Esophagus (tissue), 2 donors: ENCODE measurements at regions not wholly inside any gene's neighbourhood (a gene's known extent, or its start where the extent isn't known, plus 50 kb on each side); places are given as distances from the start of the nearest gene placed in this dataset.

Source experiments
- H3K27ac ChIP-seq, 2 donors: one replicate each; pipeline ENCODE4 v1.5.1; 2013; ENCODE audit warnings: low read depth in 2 of 2, mild to moderate bottlenecking in 2 of 2, inconsistent platforms in 1 of 2, low read length in 1 of 2, moderate library complexity in 1 of 2
- H3K27me3 ChIP-seq, 2 donors: one replicate each; pipeline ENCODE4 v1.6.1; 2013; ENCODE audit warnings: low read length in 2 of 2, control low read depth in 1 of 2, mild to moderate bottlenecking in 1 of 2; ENCODE audit not compliant: insufficient read depth in 2 of 2, control insufficient read depth in 1 of 2
- H3K36me3 ChIP-seq, 2 donors: one replicate each; pipeline ENCODE4 v1.6.1; 2013; ENCODE audit warnings: low read length in 1 of 2; ENCODE audit not compliant: control insufficient read depth in 2 of 2, insufficient read depth in 2 of 2
- H3K4me1 ChIP-seq, 2 donors: one replicate each; pipeline ENCODE4 v1.6.1; 2013; ENCODE audit warnings: low read length in 1 of 2; ENCODE audit not compliant: control insufficient read depth in 2 of 2, insufficient read depth in 2 of 2
- H3K4me3 ChIP-seq, 2 donors: one replicate each; pipeline ENCODE4 v1.5.1; 2013; ENCODE audit warnings: low read length in 2 of 2, mild to moderate bottlenecking in 2 of 2, low read depth in 1 of 2, moderate library complexity in 1 of 2
- H3K9me3 ChIP-seq, 2 donors: one replicate each; pipeline ENCODE4 v1.6.1; 2013; ENCODE audit warnings: mild to moderate bottlenecking in 2 of 2, low read depth in 1 of 2, low read length in 1 of 2, moderate library complexity in 1 of 2; ENCODE audit not compliant: control insufficient read depth in 2 of 2, insufficient read depth in 1 of 2
- WGBS, 2 donors: extraction: QIAGEN DNeasy Blood & Tissue Kit; methylation state at CpG; one replicate each; pipeline ENCODE4 v1.1.7; 2013; 5-methylcytosine and 5-hydroxymethylcytosine counted together
- donor health status: healthy with polysubstance abuse.
- donor health status: Bipolar disorder and iron deficiency.

GRCh38 chr6:164296411-164296810, 881.9 kb downstream of the QKI start:
- H3K27ac ChIP-seq = no peak overlapping the region
- 83 to 85% methylated on average over 4 of the region's 4 CpGs for WGBS, 2 donors
- no peaks in the 10 kb centered on the region for H3K4me1 ChIP-seq
- no peaks in the 10 kb centered on the region for H3K27me3 ChIP-seq
- no peaks in the 10 kb centered on the region for H3K36me3 ChIP-seq
- H3K4me3 ChIP-seq = no peak overlapping the region
- H3K9me3 ChIP-seq = peaks cover 0 to 3% of the 10 kb centered on the region in 2 donors

DNA sequence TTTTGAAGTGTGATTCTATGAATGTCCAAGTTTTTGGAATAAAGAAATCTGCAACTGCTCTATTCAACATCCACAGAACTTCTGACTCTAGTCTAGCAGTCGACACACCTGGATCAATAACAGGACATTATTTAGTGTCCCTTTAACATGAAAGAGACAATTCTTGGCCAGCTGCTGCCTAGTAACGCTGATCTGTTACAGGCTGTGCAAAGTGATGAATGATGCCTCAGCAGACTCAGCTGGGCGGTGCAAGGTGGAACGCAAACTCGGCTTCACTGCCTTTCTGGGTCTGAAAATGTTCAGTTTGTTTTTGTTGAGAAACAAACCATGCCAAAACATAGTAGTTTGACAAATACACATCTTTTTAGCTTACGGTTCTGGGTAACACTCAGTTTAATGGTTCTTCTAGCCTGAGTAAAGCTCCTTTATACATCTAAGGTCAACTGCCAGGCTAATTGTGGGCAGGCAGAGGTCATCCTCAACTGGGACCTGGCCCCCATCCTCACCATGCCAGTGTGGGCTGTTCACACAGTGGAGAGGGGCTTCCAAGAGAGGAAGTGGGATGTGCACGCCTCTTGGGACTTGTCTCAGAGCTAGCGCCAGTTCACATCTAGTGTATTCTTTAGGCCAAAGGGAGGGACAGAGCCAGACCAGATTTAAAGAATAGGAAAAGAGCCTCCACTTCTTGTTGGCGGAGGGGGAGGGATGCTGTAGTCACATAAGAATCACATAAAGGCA, 879.7 kb downstream of the QKI start:
- Histone ChIP-seq H3K4me1 (no peaks in the 10 kb centered on the region), H3K36me3 (no peaks in the 10 kb centered on the region), H3K4me3 (no peak overlapping the region), H3K27me3 (no peaks in the 10 kb centered on the region), H3K27ac (no peak overlapping the region), H3K9me3 (peaks cover 0 to 5% of the 10 kb centered on the region in 2 donors)
- WGBS, 2 donors = 54 to 62% methylated on average over 9 of the region's 9 CpGs

DNA sequence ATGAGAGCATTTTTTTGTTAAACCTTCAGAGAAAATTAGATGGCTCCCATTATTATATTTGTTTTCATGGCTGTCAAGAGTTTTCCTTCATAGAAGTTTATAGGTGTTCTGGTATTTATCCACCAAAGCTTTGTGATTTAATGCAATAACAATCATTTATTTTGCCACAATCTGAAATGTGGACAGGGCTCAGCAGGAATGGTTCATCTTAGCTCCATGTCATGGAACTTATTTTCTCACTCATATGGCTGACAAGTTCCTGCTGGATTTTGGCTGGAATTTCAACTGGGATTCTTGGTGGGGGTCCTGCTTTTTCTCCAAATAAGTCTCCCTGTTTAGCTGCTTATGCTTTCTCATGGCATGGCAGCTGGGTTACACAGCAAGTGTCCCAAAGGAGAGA, 876.7 kb downstream of the QKI start:
- Histone ChIP-seq H3K4me1 (no peaks in the 10 kb centered on the region), H3K4me3 (no peak overlapping the region), H3K9me3 (peaks cover 0 to 5% of the 10 kb centered on the region in 2 donors), H3K36me3 (no peaks in the 10 kb centered on the region), H3K27me3 (no peaks in the 10 kb centered on the region), H3K27ac (no peak overlapping the region)

DNA sequence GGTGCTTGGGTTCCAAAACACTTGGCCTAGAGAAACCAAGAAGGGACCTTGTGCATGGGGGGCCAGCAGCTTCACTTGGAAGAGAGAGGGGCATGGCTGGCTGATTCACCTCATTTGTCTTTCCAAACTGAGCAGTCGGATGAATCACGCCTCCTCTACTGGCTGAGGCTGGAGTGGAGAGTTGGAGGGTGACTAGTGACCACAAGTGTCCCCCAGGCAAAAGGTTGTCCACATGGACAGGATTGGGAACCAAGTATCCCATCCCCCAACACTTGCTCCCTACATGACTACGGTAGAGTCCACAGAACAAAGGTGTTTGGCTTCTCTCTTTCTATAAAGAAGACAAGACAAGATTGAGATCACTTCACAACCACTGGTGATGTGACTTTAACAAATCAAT, 875.6 kb downstream of the QKI start:
- Histone ChIP-seq H3K4me3 (no peak overlapping the region), H3K36me3 (no peaks in the 10 kb centered on the region), H3K27me3 (no peaks in the 10 kb centered on the region), H3K9me3 (peaks cover 0 to 5% of the 10 kb centered on the region in 2 donors), H3K4me1 (no peaks in the 10 kb centered on the region), H3K27ac (no peak overlapping the region)
- 83 to 87% methylated on average over 3 of the region's 3 CpGs for WGBS, 2 donors

- H3K27me3 ChIP-seq = no peaks in the 10 kb centered on the region
- H3K4me1 ChIP-seq = no peaks in the 10 kb centered on the region
- no peak overlapping the region for H3K4me3 ChIP-seq
- H3K27ac ChIP-seq = no peak overlapping the region
- H3K36me3 ChIP-seq = no peaks in the 10 kb centered on the region
- H3K9me3 ChIP-seq = peaks cover 0 to 2% of the 10 kb centered on the region in 2 donors
- 26 to 46% methylated on average over 3 of the region's 3 CpGs for WGBS, 2 donors
Measured at GRCh38 chr6:164286011-164286410, 871.5 kb downstream of the QKI start.

DNA sequence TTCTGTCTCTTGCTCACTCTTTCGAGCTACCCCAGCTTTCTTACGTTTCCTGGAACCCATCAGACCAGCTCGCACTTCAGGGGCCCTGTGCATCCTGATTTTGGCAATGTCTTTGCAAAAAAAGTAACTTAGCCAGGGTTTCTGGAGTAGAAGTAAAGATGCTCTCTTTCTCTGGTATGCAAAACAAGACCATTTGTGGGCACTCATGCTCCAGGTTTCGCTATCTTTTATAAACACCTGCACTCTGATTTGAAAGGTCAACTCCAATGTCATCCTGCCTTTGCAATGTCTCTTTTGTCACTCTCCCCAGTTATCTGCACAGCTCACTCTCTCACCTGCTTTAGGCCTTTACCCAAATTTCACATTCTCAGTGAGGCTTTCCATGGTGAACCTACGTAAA, 869.1 kb downstream of the QKI start:
- Histone ChIP-seq H3K4me3 (no peak overlapping the region), H3K9me3 (peaks cover 0 to 3% of the 10 kb centered on the region in 2 donors), H3K36me3 (no peaks in the 10 kb centered on the region), H3K27ac (no peak overlapping the region), H3K27me3 (no peaks in the 10 kb centered on the region), H3K4me1 (no peaks in the 10 kb centered on the region)
- 74 to 75% methylated on average over 5 of the region's 5 CpGs for WGBS, 2 donors

DNA sequence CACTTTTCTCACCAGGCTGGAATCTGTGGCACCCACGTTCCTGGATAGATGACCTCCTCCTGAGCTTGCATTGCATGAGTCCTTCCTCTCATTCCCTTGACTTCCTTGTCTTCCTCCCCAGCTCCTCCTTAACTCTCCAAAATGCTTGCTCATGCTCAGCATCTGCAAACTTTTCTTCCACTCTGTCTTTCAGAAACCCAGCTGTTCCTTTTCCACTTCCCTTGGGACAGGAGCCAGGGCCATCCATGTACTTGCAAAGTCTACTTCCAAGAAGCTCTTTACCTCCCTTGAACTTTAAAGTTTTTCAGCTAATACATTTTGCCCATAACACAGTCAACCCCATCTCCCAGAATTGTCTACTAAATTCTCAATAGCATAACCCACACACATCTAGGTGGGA, 861.7 kb downstream of the QKI start:
- peaks cover 0 to 9% of the 10 kb centered on the region in 2 donors for H3K9me3 ChIP-seq
- H3K4me3 ChIP-seq = no peak overlapping the region
- no peaks in the 10 kb centered on the region for H3K27me3 ChIP-seq
- no peaks in the 10 kb centered on the region for H3K4me1 ChIP-seq
- 39 to 48% methylated on average over 1 of the region's 1 CpG for WGBS, 2 donors
- H3K36me3 ChIP-seq = no peaks in the 10 kb centered on the region
- no peak overlapping the region for H3K27ac ChIP-seq

GRCh38 chr6:164275773-164276172, 861.3 kb downstream of the QKI start:
- 84 to 93% methylated on average over 1 of the region's 1 CpG for WGBS, 2 donors
- H3K9me3 ChIP-seq = peaks cover 0 to 9% of the 10 kb centered on the region in 2 donors
- no peaks in the 10 kb centered on the region for H3K27me3 ChIP-seq
- H3K4me3 ChIP-seq = no peak overlapping the region
- H3K27ac ChIP-seq = no peak overlapping the region
- H3K4me1 ChIP-seq = no peaks in the 10 kb centered on the region
- no peaks in the 10 kb centered on the region for H3K36me3 ChIP-seq

GRCh38 chr6:164274493-164274892, 860.0 kb downstream of the QKI start:
- H3K9me3 ChIP-seq = peaks cover 0 to 9% of the 10 kb centered on the region in 2 donors
- 43 to 52% methylated on average over 2 of the region's 2 CpGs for WGBS, 2 donors
- H3K27me3 ChIP-seq = no peaks in the 10 kb centered on the region
- H3K36me3 ChIP-seq = no peaks in the 10 kb centered on the region
- H3K27ac ChIP-seq = no peak overlapping the region
- H3K4me1 ChIP-seq = no peaks in the 10 kb centered on the region
- H3K4me3 ChIP-seq = no peak overlapping the region

GRCh38 chr6:164273491-164273890, 859.0 kb downstream of the QKI start:
- WGBS, 2 donors = 83 to 84% methylated on average over 3 of the region's 3 CpGs
- no peak overlapping the region for H3K27ac ChIP-seq
- H3K27me3 ChIP-seq = no peaks in the 10 kb centered on the region
- peaks cover 0 to 6% of the 10 kb centered on the region in 2 donors for H3K9me3 ChIP-seq
- no peaks in the 10 kb centered on the region for H3K36me3 ChIP-seq
- H3K4me1 ChIP-seq = no peaks in the 10 kb centered on the region
- no peak overlapping the region for H3K4me3 ChIP-seq
